ENCODE measurements at regions not wholly inside any gene's neighbourhood (a gene's known extent, or its start where the extent isn't known, plus 50 kb on each side); places are given as distances from the start of the nearest gene placed in this dataset.
"Not testable (repeated sequence)": the region's sequence is repeated elsewhere in the genome, so short reads cannot be mapped to it uniquely, and the experiment has no call there.

GRCh38 chr6:156688620-156688971 lies 88.6 kb upstream of the ARID1B start:
- DNase-seq (ENCODE audit: low read depth): no peak

- no peak for DNase-seq (ENCODE audit: low read depth)
These were observed 89.2 kb upstream of the ARID1B start for GRCh38 chr6:156687789-156688619.

- DNase-seq (ENCODE audit: low read depth): peak; percentile 74
These were observed 90.0 kb upstream of the ARID1B start for GRCh38 chr6:156686995-156687788.

- peak; percentile 6 for DNase-seq (ENCODE audit: low read depth)
These were observed 90.7 kb upstream of the ARID1B start for GRCh38 chr6:156686301-156686994.

- no peak for DNase-seq (ENCODE audit: low read depth)
These were observed 91.4 kb upstream of the ARID1B start for GRCh38 chr6:156685823-156686222.

- DNase-seq (ENCODE audit: low read depth): no peak
These were observed 93.4 kb upstream of the ARID1B start for GRCh38 chr6:156683821-156684220.

GRCh38 chr6:156676721-156677120 lies 100.5 kb upstream of the ARID1B start:
- DNase-seq (ENCODE audit: low read depth): no peak

- DNase-seq (ENCODE audit: low read depth): no peak
These were observed 103.0 kb upstream of the ARID1B start for GRCh38 chr6:156674197-156674596.

GRCh38 chr6:156670097-156670496 lies 107.1 kb upstream of the ARID1B start:
- DNase-seq (ENCODE audit: low read depth): not testable (repeated sequence)

- DNase-seq (ENCODE audit: low read depth): peak; percentile 31
These were observed 115.1 kb upstream of the ARID1B start for GRCh38 chr6:156662025-156662445.

- DNase-seq (ENCODE audit: low read depth): no peak
These were observed 116.8 kb upstream of the ARID1B start for GRCh38 chr6:156660389-156660788.

- DNase-seq (ENCODE audit: low read depth): no peak
These were observed 117.4 kb upstream of the ARID1B start for GRCh38 chr6:156659822-156660198.

GRCh38 chr6:156658966-156659821 lies 118.0 kb upstream of the ARID1B start:
- DNase-seq (ENCODE audit: low read depth): no peak

- DNase-seq (ENCODE audit: low read depth): no peak
These were observed 118.8 kb upstream of the ARID1B start for GRCh38 chr6:156658186-156658965.

GRCh38 chr6:156657296-156657695 lies 119.9 kb upstream of the ARID1B start:
- no peak for DNase-seq (ENCODE audit: low read depth)

GRCh38 chr6:156654919-156655918 lies 122.0 kb upstream of the ARID1B start:
- DNase-seq (ENCODE audit: low read depth): no peak

- DNase-seq (ENCODE audit: low read depth): no peak
These were observed 124.9 kb upstream of the ARID1B start for GRCh38 chr6:156652231-156652750.

GRCh38 chr6:156651486-156651885 lies 125.7 kb upstream of the ARID1B start:
- no peak for DNase-seq (ENCODE audit: low read depth)

GRCh38 chr6:156650896-156651390 lies 126.2 kb upstream of the ARID1B start:
- no peak for DNase-seq (ENCODE audit: low read depth)

Measured in stimulated activated CD8-positive, alpha-beta memory T cell treated with anti-CD3 and anti-CD28 coated beads, Interleukin-15, amount 100 ng/mL, for 24 hours (primary cell).